ENCODE measurements at regions not wholly inside any gene's neighbourhood (a gene's known extent, or its start where the extent isn't known, plus 50 kb on each side); places are given as distances from the start of the nearest gene placed in this dataset.
A peak's percentile ranks its signal among the peaks of the same experiment; 100 is the strongest.
"Not testable (repeated sequence)": the region's sequence is repeated elsewhere in the genome, so short reads cannot be mapped to it uniquely, and the experiment has no call there.

- Mint-ChIP-seq H3K4me3 (no peak overlapping the region), H3K27ac (no peak overlapping the region), H3K4me1 (peaks cover 11% of the 10 kb centered on the region), H3K9me3 (peaks cover 12% of the 10 kb centered on the region), H3K27me3 (no peaks in the 10 kb centered on the region), H3K36me3 (ENCODE audit: low read depth) (no peaks in the 10 kb centered on the region)
- no peak for DNase-seq
- intact Hi-C loops (cut with micrococcal nuclease), result no loop called here
Observed at GRCh38 chr12:93086288-93086727, 157.2 kb upstream of the EEA1 start.

GRCh38 chr12:93087840-93088610 lies 158.9 kb upstream of the EEA1 start:
- intact Hi-C loops (cut with micrococcal nuclease), result no loop called here
- no peak overlapping the region for H3K4me3 Mint-ChIP-seq
- H3K4me1 Mint-ChIP-seq, result peaks cover 11% of the 10 kb centered on the region
- H3K36me3 Mint-ChIP-seq (ENCODE audit: low read depth), result no peaks in the 10 kb centered on the region
- no peaks in the 10 kb centered on the region for H3K27me3 Mint-ChIP-seq
- DNase-seq, result no peak
- peaks cover 16% of the 10 kb centered on the region for H3K9me3 Mint-ChIP-seq
- H3K27ac Mint-ChIP-seq, result no peak overlapping the region

GRCh38 chr12:93089805-93090569 lies 160.9 kb upstream of the EEA1 start:
- H3K27ac Mint-ChIP-seq, result peak overlapping the region; percentile 59
- peak; percentile 69 for DNase-seq
- no peaks in the 10 kb centered on the region for H3K36me3 Mint-ChIP-seq (ENCODE audit: low read depth)
- peaks cover 11% of the 10 kb centered on the region for H3K4me1 Mint-ChIP-seq
- peaks cover 16% of the 10 kb centered on the region for H3K9me3 Mint-ChIP-seq
- intact Hi-C loops (cut with micrococcal nuclease), result loop anchor here (1.0 to 10.0 kb wide), 4 partner anchors 65 to 305 kb away; partner anchors contain the start of gene EEA1
- H3K4me3 Mint-ChIP-seq, result peak overlapping the region; percentile 1
- H3K27me3 Mint-ChIP-seq, result no peaks in the 10 kb centered on the region

GRCh38 chr12:93090731-93091172 lies 161.7 kb upstream of the EEA1 start:
- H3K9me3 Mint-ChIP-seq, result peaks cover 13% of the 10 kb centered on the region
- no peaks in the 10 kb centered on the region for H3K27me3 Mint-ChIP-seq
- peaks cover 16% of the 10 kb centered on the region for H3K4me1 Mint-ChIP-seq
- peak overlapping the region; percentile 29 for H3K27ac Mint-ChIP-seq
- intact Hi-C loops (cut with micrococcal nuclease), result loop anchor here (1.0 to 10.0 kb wide), 4 partner anchors 66 to 306 kb away; partner anchors contain the start of gene EEA1
- DNase-seq, result no peak
- H3K36me3 Mint-ChIP-seq (ENCODE audit: low read depth), result no peaks in the 10 kb centered on the region
- no peak overlapping the region for H3K4me3 Mint-ChIP-seq

GRCh38 chr12:93091886-93092648 lies 163.0 kb upstream of the EEA1 start:
- Mint-ChIP-seq H3K4me1 (peaks cover 16% of the 10 kb centered on the region), H3K9me3 (peaks cover 13% of the 10 kb centered on the region), H3K4me3 (no peak overlapping the region), H3K27ac (no peak overlapping the region), H3K27me3 (no peaks in the 10 kb centered on the region), H3K36me3 (ENCODE audit: low read depth) (no peaks in the 10 kb centered on the region)
- DNase-seq, result no peak
- intact Hi-C loops (cut with micrococcal nuclease), result loop anchor here (5.0 to 10.0 kb wide), 3 partner anchors 67 to 307 kb away; no protein-coding TSS in a partner anchor

GRCh38 chr12:93092649-93092945 lies 163.5 kb upstream of the EEA1 start:
- intact Hi-C loops (cut with micrococcal nuclease), result loop anchor here (5.0 to 10.0 kb wide), 3 partner anchors 68 to 308 kb away; no protein-coding TSS in a partner anchor
- Mint-ChIP-seq H3K27me3 (no peaks in the 10 kb centered on the region), H3K9me3 (peaks cover 13% of the 10 kb centered on the region), H3K36me3 (ENCODE audit: low read depth) (no peaks in the 10 kb centered on the region), H3K27ac (no peak overlapping the region), H3K4me1 (peaks cover 16% of the 10 kb centered on the region), H3K4me3 (no peak overlapping the region)
- no peak for DNase-seq

GRCh38 chr12:93093243-93093642 lies 164.1 kb upstream of the EEA1 start:
- Mint-ChIP-seq H3K27ac (no peak overlapping the region), H3K9me3 (peaks cover 13% of the 10 kb centered on the region), H3K4me1 (peaks cover 18% of the 10 kb centered on the region), H3K36me3 (ENCODE audit: low read depth) (no peaks in the 10 kb centered on the region), H3K4me3 (no peak overlapping the region), H3K27me3 (no peaks in the 10 kb centered on the region)
- intact Hi-C loops (cut with micrococcal nuclease), result loop anchor here (5.0 to 10.0 kb wide), 3 partner anchors 68 to 308 kb away; no protein-coding TSS in a partner anchor
- no peak for DNase-seq

- not testable (repeated sequence) for H3K27ac Mint-ChIP-seq
Observed at GRCh38 chr12:93094222-93094621, 165.1 kb upstream of the EEA1 start.

GRCh38 chr12:93094988-93095737 lies 166.1 kb upstream of the EEA1 start:
- H3K27me3 Mint-ChIP-seq, result no peaks in the 10 kb centered on the region
- peaks cover 8% of the 10 kb centered on the region for H3K9me3 Mint-ChIP-seq
- H3K27ac Mint-ChIP-seq, result peak overlapping the region; percentile 53
- H3K36me3 Mint-ChIP-seq (ENCODE audit: low read depth), result no peaks in the 10 kb centered on the region
- no peak overlapping the region for H3K4me3 Mint-ChIP-seq
- intact Hi-C loops (cut with micrococcal nuclease), result loop anchor here (5.0 to 10.0 kb wide), 7 partner anchors 42 to 1007 kb away; partner anchors contain the start of gene NUDT4
- H3K4me1 Mint-ChIP-seq, result peaks cover 14% of the 10 kb centered on the region
- DNase-seq, result no peak

More at GRCh38 chr12:93094222-93094621, 165.1 kb upstream of the EEA1 start:
- H3K27me3 Mint-ChIP-seq; DNase-seq; H3K4me3 Mint-ChIP-seq; H3K36me3 Mint-ChIP-seq (ENCODE audit: low read depth): not testable (repeated sequence)
- intact Hi-C loops (cut with micrococcal nuclease), result loop anchor here (5.0 to 10.0 kb wide), 3 partner anchors 69 to 309 kb away; no protein-coding TSS in a partner anchor
- Mint-ChIP-seq H3K4me1 (peaks cover 20% of the 10 kb centered on the region), H3K9me3 (peaks cover 13% of the 10 kb centered on the region)

GRCh38 chr12:93097417-93097816 lies 168.3 kb upstream of the EEA1 start:
- Mint-ChIP-seq H3K36me3 (ENCODE audit: low read depth) (no peaks in the 10 kb centered on the region), H3K9me3 (no peaks in the 10 kb centered on the region), H3K27ac (no peak overlapping the region), H3K4me1 (peaks cover 9% of the 10 kb centered on the region), H3K4me3 (no peak overlapping the region), H3K27me3 (no peaks in the 10 kb centered on the region)
- intact Hi-C loops (cut with micrococcal nuclease), result loop anchor here (5.0 to 10.0 kb wide), 6 partner anchors 40 to 1005 kb away; partner anchors contain the start of gene NUDT4
- DNase-seq, result no peak

- DNase-seq, result peak; percentile 90
- H3K36me3 Mint-ChIP-seq (ENCODE audit: low read depth), result no peaks in the 10 kb centered on the region
- no peaks in the 10 kb centered on the region for H3K9me3 Mint-ChIP-seq
- intact Hi-C loops (cut with micrococcal nuclease), result loop anchor here (2.0 to 10.0 kb wide), 8 partner anchors 39 to 1004 kb away; partner anchors contain the start of gene NUDT4
- H3K27me3 Mint-ChIP-seq, result no peaks in the 10 kb centered on the region
- H3K27ac Mint-ChIP-seq, result no peak overlapping the region
- peaks cover 9% of the 10 kb centered on the region for H3K4me1 Mint-ChIP-seq
- no peak overlapping the region for H3K4me3 Mint-ChIP-seq
Observed at GRCh38 chr12:93098077-93098476, 169.0 kb upstream of the EEA1 start.

GRCh38 chr12:93099792-93100191 lies 170.7 kb upstream of the EEA1 start:
- H3K36me3 Mint-ChIP-seq (ENCODE audit: low read depth), result no peaks in the 10 kb centered on the region
- intact Hi-C loops (cut with micrococcal nuclease), result loop anchor here (2.0 to 10.0 kb wide), 8 partner anchors 38 to 1003 kb away; partner anchors contain the start of gene NUDT4
- no peak overlapping the region for H3K4me3 Mint-ChIP-seq
- no peak overlapping the region for H3K27ac Mint-ChIP-seq
- no peaks in the 10 kb centered on the region for H3K9me3 Mint-ChIP-seq
- H3K27me3 Mint-ChIP-seq, result no peaks in the 10 kb centered on the region
- no peak for DNase-seq
- peaks cover 9% of the 10 kb centered on the region for H3K4me1 Mint-ChIP-seq

GRCh38 chr12:93100610-93101009 lies 171.5 kb upstream of the EEA1 start:
- H3K4me1 Mint-ChIP-seq, result peaks cover 4% of the 10 kb centered on the region
- intact Hi-C loops (cut with micrococcal nuclease), result no loop called here
- no peak overlapping the region for H3K4me3 Mint-ChIP-seq
- no peaks in the 10 kb centered on the region for H3K27me3 Mint-ChIP-seq
- no peak for DNase-seq
- no peaks in the 10 kb centered on the region for H3K9me3 Mint-ChIP-seq
- no peaks in the 10 kb centered on the region for H3K36me3 Mint-ChIP-seq (ENCODE audit: low read depth)
- H3K27ac Mint-ChIP-seq, result no peak overlapping the region

Data from activated CD4-positive, alpha-beta T cell treated with anti-CD3 and anti-CD28 coated beads, Interleukin-2, amount 10 ng/mL, durations not matched to agents 24 days and 14 days (primary cell).